ENCODE measurements at regions not wholly inside any gene's neighbourhood (a gene's known extent, or its start where the extent isn't known, plus 50 kb on each side); places are given as distances from the start of the nearest gene placed in this dataset.

DNA sequence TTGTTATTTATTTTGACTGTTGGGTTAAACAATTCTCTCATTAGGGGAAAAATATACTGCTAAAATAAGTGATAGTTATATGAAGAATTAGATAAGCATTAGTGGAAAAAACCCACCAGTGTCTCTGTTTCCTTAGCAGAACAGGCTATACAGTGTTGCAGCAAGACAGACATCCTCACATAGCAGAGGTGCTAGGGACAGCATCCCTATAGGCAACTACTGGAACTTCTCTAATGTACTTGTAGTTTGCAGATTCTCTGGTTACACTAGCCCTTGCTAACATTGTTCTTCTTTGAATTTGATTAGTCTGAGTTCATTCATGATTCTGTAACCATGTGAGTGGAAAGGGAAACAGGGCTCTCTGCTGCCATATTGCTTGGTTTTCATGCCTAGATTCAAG, 661.8 kb upstream of the RGMB start:
- no peak for TF ChIP-seq POLR2A (IDR thresholded peaks at IDR 0.05)
- TF ChIP-seq, protein P1, sequence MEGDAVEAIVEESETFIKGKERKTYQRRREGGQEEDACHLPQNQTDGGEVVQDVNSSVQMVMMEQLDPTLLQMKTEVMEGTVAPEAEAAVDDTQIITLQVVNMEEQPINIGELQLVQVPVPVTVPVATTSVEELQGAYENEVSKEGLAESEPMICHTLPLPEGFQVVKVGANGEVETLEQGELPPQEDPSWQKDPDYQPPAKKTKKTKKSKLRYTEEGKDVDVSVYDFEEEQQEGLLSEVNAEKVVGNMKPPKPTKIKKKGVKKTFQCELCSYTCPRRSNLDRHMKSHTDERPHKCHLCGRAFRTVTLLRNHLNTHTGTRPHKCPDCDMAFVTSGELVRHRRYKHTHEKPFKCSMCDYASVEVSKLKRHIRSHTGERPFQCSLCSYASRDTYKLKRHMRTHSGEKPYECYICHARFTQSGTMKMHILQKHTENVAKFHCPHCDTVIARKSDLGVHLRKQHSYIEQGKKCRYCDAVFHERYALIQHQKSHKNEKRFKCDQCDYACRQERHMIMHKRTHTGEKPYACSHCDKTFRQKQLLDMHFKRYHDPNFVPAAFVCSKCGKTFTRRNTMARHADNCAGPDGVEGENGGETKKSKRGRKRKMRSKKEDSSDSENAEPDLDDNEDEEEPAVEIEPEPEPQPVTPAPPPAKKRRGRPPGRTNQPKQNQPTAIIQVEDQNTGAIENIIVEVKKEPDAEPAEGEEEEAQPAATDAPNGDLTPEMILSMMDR (IDR thresholded peaks at IDR 0.05), result no peak
- no peak for TF ChIP-seq POLR2AphosphoS5 (IDR thresholded peaks at IDR 0.05)
